PC-3 (cell line): ENCODE measurements at regions not wholly inside any gene's neighbourhood (a gene's known extent, or its start where the extent isn't known, plus 50 kb on each side); places are given as distances from the start of the nearest gene placed in this dataset.

Experiments
- EZH2 ChIP-seq: fragments of 300-600 bp; sonication (generic); IDR thresholded peaks from one replicate; pipeline ENCODE4 v1.6.1; 2017; ENCODE audit warnings: antibody characterized with exemption, mild to moderate bottlenecking, low read length; ENCODE audit not compliant: unreplicated experiment
- TF ChIP-seq, protein P1 (sequence below): fragments of 300-600 bp; sonication (generic); conservative IDR thresholded peaks from 2 replicates; pipeline ENCODE4 v1.5.1; 2017; ENCODE audit warnings: antibody characterized with exemption, low read depth, mild to moderate bottlenecking, low read length

DNA sequence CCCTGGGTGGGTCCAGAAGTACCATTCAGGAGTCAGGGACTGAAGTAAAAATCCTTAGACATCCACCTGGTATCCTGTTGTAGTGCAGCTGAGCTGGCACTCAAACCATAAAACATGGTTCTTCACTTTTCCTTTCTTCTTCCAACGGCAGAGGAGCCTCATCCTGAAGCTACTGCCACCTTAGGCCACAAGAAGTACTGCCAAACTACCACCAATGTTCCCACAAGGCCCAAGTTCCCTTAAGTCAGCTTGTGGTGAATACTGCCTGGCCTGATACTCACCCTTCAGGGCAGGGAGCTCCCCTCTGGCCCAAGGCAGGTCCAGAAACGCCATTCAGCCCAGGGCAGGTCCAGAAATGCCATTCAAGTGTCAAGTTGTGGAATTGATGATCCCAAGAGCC lies 1053.4 kb upstream of the CITED2 start:
- TF ChIP-seq, protein P1, sequence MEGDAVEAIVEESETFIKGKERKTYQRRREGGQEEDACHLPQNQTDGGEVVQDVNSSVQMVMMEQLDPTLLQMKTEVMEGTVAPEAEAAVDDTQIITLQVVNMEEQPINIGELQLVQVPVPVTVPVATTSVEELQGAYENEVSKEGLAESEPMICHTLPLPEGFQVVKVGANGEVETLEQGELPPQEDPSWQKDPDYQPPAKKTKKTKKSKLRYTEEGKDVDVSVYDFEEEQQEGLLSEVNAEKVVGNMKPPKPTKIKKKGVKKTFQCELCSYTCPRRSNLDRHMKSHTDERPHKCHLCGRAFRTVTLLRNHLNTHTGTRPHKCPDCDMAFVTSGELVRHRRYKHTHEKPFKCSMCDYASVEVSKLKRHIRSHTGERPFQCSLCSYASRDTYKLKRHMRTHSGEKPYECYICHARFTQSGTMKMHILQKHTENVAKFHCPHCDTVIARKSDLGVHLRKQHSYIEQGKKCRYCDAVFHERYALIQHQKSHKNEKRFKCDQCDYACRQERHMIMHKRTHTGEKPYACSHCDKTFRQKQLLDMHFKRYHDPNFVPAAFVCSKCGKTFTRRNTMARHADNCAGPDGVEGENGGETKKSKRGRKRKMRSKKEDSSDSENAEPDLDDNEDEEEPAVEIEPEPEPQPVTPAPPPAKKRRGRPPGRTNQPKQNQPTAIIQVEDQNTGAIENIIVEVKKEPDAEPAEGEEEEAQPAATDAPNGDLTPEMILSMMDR, result no peak
- no peak for TF ChIP-seq EZH2
